ENCODE measurements at regions not wholly inside any gene's neighbourhood (a gene's known extent, or its start where the extent isn't known, plus 50 kb on each side); places are given as distances from the start of the nearest gene placed in this dataset.
"Not testable (repeated sequence)": the region's sequence is repeated elsewhere in the genome, so short reads cannot be mapped to it uniquely, and the experiment has no call there.

- no peak for DNase-seq
Measured at GRCh38 chr2:129798626-129799025, 180.8 kb upstream of the RAB6C start.

GRCh38 chr2:129799036-129799958 lies 180.2 kb upstream of the RAB6C start:
- no peak for DNase-seq

DNA sequence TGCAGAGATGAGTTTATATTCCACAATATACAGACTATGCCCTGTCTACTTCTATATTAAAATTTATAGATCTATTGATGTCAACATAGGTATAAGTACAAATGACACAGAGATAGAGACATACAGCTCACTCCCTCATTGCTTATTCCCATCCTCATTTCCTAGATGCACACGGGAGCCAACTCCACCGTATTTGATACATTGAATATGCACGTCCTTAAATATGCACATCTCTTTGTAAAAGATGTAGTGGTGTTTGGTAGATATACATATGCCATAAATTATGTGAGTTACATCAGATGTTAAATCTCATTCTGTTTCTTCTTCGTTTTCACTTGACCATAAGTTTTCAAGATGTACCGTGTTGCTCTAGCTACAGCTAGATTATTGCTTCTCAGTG lies 179.2 kb upstream of the RAB6C start:
- DNase-seq = no peak

DNA sequence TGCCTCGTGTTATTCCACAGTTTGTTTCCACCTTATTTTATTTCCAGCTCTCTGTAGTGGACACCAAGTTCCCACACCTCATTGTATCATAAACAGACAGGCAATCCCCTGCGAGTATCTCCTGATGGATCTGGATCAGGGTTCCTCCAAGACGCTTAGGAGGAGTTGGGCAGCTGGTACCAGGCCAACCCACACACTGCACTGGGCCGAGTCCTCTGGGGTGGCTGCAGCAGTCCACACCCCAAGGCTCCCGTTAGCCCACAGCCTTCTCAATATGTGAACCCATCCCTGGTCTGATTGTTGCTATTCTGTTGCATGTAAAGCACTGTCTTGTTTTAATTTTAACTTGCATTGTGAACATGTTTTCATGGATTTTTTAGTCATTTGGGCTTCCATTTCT lies 178.8 kb upstream of the RAB6C start:
- DNase-seq = no peak

DNA sequence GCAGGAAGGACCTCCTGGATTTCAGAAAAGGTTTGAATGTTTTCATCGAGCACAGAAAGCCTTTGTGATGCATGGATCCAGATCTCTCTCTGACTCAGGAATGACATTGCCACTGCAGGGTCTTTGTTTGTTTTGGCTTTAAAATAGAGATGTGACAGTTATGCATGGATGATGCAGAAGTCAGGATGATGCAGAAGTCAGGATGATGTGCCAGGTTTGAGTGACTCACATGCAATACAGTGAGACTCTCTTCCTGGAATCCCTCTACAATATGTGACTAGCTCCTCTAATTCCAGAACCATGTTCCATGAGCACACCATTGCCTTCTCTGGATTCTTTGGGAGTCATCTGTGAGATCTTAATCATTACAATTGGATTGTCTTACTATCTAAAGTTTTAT lies 177.9 kb upstream of the RAB6C start:
- DNase-seq = no peak

- no peak for DNase-seq
Measured at GRCh38 chr2:129802290-129802689, 177.2 kb upstream of the RAB6C start.

DNA sequence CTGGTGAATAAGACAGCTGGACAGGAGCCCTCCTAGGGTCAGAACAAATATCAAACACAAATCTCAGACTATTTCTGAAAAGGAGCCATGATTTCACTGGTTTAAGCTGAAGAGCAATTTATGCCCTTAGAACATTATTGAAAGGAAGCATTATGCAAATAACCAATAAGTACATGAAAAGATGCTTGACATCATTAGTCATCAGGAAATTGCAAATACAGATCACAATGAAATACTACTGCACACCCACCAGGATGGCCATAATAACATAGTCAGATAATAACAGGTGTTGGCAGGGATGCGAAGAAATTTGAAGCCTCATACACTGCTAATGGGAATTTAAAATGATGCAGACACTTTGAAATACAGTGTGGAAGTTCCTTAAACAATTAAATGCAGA lies 176.4 kb upstream of the RAB6C start:
- DNase-seq = no peak

GRCh38 chr2:129803871-129804270 lies 175.6 kb upstream of the RAB6C start:
- DNase-seq = no peak

- DNase-seq = no peak
Measured at GRCh38 chr2:129805899-129806298, 173.6 kb upstream of the RAB6C start.

DNA sequence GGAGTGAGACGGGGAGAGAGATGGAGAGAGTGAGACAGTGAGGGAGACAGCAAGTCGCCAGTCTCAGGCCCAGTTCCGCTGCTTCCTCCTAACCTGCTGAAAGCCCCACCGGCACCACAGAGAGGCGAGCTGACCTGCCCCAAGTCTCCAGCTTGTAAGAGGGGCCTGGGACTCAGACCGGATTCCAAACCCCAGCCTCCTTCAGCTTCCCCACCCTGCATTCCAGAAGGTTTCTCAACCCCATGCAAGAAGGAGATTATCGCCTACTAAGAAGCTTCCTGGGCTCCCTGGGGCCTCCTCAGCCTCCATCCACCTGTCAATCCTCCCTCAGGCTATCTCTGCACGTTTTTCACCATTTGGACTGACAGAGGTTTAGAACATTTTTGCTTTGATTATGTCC lies 173.1 kb upstream of the RAB6C start:
- no peak for DNase-seq

DNA sequence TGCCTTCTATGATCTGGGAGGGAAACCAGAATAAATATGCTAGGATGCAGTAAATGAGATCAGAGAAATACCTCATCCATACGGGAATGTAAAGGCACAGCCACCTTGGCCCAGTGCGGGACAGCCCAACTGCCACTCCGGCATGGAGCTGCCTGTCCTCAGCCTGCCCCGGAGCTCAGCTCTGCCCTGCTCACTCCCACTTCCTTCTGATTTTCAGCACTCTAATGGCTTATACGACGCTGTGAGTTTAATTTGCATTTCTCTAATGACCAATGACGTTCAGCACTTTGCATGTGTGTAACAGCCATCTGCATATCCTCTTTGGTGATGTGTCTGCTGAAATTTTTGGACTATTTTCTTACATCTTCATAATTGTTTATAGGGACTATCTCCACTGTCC lies 172.5 kb upstream of the RAB6C start:
- no peak for DNase-seq

DNA sequence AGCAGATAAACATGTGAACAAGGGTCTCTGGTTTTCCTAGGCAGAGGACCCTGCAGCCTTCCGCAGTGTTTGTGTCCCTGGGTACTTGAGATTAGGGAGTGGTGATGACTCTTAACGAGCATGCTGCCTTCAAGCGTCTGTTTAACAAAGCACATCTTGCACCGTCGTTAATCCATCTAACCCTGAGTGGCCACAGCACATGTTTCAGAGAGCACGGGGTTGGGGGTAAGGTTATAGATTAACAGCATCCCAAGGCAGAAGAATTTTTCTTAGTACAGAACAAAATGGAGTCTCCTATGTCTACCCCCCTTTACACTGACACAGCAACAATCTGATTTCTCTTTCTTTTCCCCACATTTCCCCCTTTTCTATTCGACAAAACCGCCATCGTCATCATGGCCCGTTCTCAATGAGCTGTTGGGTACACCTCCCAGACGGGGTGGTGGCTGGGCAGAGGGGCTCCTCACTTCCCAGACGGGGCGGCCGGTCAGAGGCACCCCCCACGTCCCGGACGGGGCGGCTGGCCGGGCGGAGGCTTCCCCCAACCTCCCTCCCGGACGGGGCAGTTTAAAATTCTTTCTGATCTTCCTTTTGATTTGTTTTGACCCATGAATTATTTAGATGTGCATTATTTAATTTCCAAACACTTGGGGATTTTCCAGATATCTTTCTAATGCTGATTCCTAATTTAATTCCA lies 171.7 kb upstream of the RAB6C start:
- not testable (repeated sequence) for DNase-seq

DNA sequence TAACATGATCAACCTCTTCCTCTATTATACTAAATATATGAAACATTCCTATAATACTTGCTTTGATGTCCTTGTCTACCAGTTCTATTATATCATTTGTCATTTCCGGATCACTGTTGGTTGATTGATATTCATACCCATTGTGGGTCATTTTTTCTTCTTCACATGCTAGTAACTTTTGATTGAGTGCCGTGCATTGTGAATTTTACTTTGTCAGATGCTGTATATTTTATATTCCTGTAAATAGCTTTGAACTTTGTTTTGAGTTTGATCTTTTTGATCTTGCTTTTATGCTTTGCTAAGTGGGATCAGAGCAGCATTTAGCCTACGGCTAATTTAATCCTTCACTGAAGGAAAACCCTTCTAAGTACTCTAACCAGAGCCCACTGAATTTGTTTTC lies 168.9 kb upstream of the RAB6C start:
- DNase-seq = no peak

DNA sequence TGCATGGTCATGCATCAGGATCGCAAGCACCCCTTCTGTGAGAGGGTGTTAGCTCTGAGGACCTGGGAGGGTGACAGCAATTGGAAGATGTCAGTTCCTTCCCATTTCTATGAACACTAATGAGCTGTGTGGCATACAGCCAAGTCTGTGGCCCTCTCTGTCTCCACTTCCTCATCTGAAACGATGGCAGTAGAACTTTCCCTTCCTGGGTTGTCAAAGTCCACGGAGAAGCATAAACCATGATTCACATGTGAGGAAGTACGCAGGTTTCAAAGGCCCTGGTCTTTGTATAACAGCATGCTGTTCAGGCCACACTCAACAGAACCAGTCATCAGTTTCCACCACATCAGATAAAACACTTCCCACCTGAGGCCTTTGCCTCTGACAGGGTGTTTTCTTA lies 167.4 kb upstream of the RAB6C start:
- DNase-seq = peak; percentile 86

DNA sequence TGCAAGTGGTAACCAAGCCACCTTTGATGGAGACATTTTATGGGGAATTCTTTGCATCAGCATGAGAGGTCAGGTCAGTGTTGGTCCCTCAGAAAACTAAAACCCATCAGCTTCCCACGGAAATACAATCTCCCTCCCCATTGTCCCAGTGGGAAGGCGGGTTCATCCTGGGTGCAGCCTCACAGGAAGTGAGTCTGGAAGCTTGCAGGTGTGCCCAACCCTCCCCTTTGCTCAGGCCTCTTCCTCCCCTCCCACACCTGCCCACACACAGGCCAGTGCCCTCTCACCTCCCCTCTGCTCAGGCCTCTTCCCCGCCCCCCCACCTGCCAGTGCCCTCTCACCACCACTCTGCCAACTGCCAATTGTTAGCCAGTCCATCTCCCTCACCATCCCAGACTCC lies 166.8 kb upstream of the RAB6C start:
- no peak for DNase-seq

GRCh38 chr2:129813404-129813803 lies 166.1 kb upstream of the RAB6C start:
- DNase-seq = peak; percentile 20

- no peak for DNase-seq
Measured at GRCh38 chr2:129816813-129817574, 162.5 kb upstream of the RAB6C start.

DNA sequence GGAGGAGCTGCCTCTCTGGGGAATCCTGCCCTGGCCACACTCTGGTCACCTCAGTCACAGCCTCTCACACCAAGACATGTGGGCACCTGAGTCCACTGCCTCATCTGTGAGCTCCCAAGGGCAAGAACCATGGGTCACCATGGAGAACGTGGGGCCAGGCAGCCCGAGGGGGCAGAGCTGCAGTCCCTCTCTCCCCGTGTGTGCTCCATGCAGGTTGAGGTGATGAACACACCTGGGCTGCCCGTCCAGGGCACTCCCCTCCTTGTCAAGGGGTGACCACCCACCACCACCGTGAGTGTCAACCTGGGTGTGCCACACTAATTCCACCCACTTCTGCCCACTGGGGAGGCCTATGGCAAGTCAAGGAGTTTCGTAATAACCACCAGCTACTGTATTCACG lies 159.6 kb upstream of the RAB6C start:
- no peak for DNase-seq

DNA sequence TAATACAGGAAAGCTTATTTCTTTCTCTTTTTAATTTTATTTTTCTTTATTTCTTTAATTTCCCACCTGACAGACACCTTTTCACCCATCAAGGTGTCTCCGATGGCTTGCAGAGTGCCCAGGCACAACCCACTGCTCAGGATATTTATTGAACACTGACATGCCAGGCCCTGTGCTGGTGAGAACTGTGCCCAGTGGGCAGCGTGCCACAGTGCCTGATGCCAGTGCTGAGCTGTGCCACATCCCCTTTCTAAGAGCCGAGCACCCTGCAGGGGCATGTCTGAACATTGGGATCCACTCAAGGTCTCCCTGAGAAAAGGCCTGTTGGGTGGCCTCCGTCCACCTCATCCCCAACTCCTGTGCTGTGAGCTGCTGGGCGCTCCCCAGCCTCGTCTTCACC lies 158.6 kb upstream of the RAB6C start:
- no peak for DNase-seq

- no peak for DNase-seq
Measured at GRCh38 chr2:129821445-129821844, 158.0 kb upstream of the RAB6C start.

DNA sequence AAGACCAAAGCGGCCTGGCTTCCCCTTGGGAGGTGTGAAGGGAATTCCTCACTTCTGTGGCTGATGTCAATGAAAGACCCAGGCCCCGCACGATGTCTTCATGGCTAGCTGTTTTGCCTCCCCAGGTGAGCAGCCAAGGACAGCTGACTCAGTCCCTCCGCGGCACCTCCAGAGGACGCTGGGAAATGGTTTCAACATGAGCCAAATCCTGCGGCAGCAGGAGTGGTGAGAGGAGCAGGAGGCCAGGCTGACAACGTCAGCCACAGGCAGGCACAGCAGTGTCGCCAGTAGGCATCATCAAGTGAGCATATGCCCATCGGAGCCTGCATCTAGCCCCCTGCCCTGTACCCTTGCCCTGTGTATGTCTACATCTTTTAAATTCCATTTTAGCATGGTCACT lies 156.4 kb upstream of the RAB6C start:
- no peak for DNase-seq

DNA sequence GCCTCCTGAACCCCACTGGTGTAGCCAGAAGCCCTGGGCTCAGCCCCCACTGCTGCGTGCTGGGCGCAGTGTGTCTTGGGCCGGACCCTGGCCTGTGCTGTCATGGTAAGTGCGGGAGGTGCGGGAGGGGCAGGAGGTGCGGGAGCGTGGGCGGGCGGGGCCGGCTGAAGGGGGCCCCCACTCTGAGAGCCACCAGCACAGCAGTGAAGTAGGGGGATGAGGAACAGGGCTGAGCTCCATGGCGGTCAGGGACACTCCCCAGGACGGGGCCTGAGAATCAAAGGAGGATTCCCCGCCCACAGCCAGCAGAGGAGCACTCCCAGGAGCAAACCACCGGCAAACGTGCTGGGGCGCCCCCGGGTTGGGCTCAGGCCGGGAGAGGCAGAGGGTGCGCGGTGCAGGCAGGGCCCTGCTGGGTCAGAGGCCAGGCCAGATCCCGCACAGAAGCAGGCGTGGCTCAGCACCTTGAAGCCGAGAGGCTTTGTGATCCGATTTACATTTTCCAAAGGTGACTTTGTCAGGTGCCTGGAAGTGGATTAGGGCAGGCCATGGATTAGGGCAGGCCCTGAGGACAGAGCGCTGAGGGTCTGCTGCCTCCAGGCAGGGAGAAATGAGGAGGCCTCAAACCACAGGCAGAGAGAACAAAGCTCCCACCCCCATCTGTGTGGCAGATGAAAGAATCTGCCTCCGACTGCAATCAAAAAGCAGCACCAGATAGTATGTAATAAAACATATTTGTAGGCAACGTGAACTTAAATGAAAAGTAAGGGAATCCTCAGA lies 152.0 kb upstream of the RAB6C start:
- no peak for DNase-seq

GRCh38 chr2:129828792-129829191 lies 150.7 kb upstream of the RAB6C start:
- no peak for DNase-seq
